ENCODE measurements at regions not wholly inside any gene's neighbourhood (a gene's known extent, or its start where the extent isn't known, plus 50 kb on each side); places are given as distances from the start of the nearest gene placed in this dataset.
"Not testable (repeated sequence)": the region's sequence is repeated elsewhere in the genome, so short reads cannot be mapped to it uniquely, and the experiment has no call there.

- in situ Hi-C loops (cut with MboI; ENCODE audit: low sequenced_read_pairs, unreplicated experiment), result no loop called here
- TF ChIP-seq CTCF (IDR thresholded peaks at IDR 0.05; ENCODE audit: borderline replicate concordance, control extremely low read depth, extremely low read depth, insufficient read depth, missing control alignments), result no peak
- DNase-seq (ENCODE audit: low spot score), result no peak
Observed at GRCh38 chr1:172941945-172942344, 108.8 kb downstream of the TNFSF18 start.

GRCh38 chr1:172943138-172943537 is 107.6 kb downstream of the TNFSF18 start:
- in situ Hi-C loops (cut with MboI; ENCODE audit: low sequenced_read_pairs, unreplicated experiment); DNase-seq (ENCODE audit: low spot score): not testable (repeated sequence)

DNA sequence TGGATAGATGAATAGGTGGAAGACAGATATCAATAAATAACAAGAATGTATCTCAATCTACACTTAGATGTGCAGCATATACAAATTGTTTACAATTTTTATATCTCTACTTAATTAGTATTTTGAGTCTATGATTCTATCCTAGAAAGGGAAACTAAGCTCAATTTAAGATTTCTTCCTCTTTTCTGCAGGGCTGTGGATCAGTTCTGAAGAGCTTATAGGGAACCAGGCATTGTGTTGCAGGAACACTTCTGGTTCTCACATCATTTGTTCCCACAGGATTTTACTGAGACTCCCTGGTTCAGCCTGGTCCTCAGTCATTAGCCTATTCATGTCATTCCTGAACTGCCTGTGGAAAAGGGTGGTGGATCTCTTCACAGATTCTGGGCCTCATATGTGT is 105.8 kb downstream of the TNFSF18 start:
- no peak for DNase-seq (ENCODE audit: low spot score)
- in situ Hi-C loops (cut with MboI; ENCODE audit: low sequenced_read_pairs, unreplicated experiment), result no loop called here
- no peak for TF ChIP-seq CTCF (IDR thresholded peaks at IDR 0.05; ENCODE audit: borderline replicate concordance, control extremely low read depth, extremely low read depth, insufficient read depth, missing control alignments)

GRCh38 chr1:172946814-172947507 is 103.8 kb downstream of the TNFSF18 start:
- DNase-seq (ENCODE audit: low spot score), result no peak
- in situ Hi-C loops (cut with MboI; ENCODE audit: low sequenced_read_pairs, unreplicated experiment), result no loop called here
- TF ChIP-seq CTCF (IDR thresholded peaks at IDR 0.05; ENCODE audit: borderline replicate concordance, control extremely low read depth, extremely low read depth, insufficient read depth, missing control alignments), result no peak

DNA sequence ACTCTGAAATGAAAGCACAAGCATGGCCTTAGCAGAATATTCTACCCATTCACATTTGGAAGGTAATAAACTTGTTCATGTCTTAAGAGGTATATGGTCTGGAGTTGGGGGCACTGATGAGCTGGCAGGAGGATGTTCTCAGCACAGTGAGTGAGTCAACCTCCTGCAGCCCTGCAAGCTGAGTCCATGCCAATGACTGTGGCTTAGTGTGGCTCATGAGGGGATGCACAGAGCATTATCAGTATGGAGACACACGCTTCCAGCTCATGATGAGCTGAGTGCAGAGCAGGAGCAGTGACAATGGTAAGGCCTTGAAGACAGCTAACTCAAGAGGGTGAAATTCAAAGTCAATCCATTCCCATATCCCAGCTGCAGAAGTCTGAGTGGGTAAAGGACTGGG is 102.3 kb downstream of the TNFSF18 start:
- in situ Hi-C loops (cut with MboI; ENCODE audit: low sequenced_read_pairs, unreplicated experiment), result no loop called here

GRCh38 chr1:172949096-172949495 is 101.6 kb downstream of the TNFSF18 start:
- DNase-seq (ENCODE audit: low spot score), result no peak
- in situ Hi-C loops (cut with MboI; ENCODE audit: low sequenced_read_pairs, unreplicated experiment), result no loop called here
- no peak for TF ChIP-seq CTCF (IDR thresholded peaks at IDR 0.05; ENCODE audit: borderline replicate concordance, control extremely low read depth, extremely low read depth, insufficient read depth, missing control alignments)

More for the DNA sequence above, 102.3 kb downstream of the TNFSF18 start:
- DNase-seq (ENCODE audit: low spot score), result no peak
- TF ChIP-seq CTCF (IDR thresholded peaks at IDR 0.05; ENCODE audit: borderline replicate concordance, control extremely low read depth, extremely low read depth, insufficient read depth, missing control alignments), result no peak

GRCh38 chr1:172950528-172950927 is 100.2 kb downstream of the TNFSF18 start:
- no peak for DNase-seq (ENCODE audit: low spot score)
- in situ Hi-C loops (cut with MboI; ENCODE audit: low sequenced_read_pairs, unreplicated experiment), result no loop called here
- TF ChIP-seq CTCF (IDR thresholded peaks at IDR 0.05; ENCODE audit: borderline replicate concordance, control extremely low read depth, extremely low read depth, insufficient read depth, missing control alignments), result no peak
